ENCODE measurements at regions not wholly inside any gene's neighbourhood (a gene's known extent, or its start where the extent isn't known, plus 50 kb on each side); places are given as distances from the start of the nearest gene placed in this dataset.

DNA sequence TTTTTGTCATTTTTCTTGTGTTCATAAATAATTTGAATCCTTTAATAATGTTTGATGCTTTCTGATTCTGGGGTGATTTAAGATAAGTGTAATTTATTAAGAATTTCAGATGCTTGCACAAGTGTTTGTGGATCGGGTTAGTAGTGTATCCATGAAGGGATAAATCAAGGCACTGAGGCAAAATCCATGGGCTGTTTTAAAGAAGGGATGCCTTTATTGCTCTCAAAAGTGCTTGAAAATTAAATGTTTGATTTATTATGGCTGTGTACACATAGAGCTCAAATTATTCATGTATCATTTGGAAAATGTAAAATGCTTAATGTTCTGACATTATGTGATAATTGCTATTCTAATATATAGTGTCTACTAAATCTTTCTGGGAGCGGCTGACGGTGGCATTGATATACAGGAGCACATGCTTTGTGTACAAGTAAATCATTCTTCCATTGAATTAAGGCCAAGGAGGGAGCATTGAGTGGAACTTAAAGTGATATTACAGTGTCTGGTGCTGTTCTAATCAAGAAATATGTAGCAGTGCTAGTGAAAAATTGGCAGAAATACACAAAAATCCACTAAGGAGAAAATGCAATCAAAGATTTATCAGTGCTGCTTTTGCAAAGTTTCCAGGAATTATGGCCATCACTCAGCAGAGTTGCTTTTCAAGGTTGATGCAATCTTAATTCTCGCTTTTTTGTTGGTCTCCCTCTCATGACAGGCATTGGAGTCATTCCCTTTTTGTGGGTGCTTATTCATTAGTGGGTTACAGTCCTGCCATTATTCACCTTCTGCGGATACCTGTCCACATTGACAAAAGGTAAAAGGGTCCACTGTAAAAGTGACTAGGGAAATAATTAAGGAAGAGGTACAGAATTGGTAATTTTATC, 181.6 kb downstream of the MFSD1 start:
- H3K4me3 ChIP-seq (ENCODE audit: low read depth, low read length) = no peak overlapping the region
- TF ChIP-seq, protein P1, sequence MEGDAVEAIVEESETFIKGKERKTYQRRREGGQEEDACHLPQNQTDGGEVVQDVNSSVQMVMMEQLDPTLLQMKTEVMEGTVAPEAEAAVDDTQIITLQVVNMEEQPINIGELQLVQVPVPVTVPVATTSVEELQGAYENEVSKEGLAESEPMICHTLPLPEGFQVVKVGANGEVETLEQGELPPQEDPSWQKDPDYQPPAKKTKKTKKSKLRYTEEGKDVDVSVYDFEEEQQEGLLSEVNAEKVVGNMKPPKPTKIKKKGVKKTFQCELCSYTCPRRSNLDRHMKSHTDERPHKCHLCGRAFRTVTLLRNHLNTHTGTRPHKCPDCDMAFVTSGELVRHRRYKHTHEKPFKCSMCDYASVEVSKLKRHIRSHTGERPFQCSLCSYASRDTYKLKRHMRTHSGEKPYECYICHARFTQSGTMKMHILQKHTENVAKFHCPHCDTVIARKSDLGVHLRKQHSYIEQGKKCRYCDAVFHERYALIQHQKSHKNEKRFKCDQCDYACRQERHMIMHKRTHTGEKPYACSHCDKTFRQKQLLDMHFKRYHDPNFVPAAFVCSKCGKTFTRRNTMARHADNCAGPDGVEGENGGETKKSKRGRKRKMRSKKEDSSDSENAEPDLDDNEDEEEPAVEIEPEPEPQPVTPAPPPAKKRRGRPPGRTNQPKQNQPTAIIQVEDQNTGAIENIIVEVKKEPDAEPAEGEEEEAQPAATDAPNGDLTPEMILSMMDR (IDR thresholded peaks at IDR 0.05; ENCODE audit: insufficient read depth, low read depth, low read length) = no peak
- no peak for DNase-seq (ENCODE audit: low read depth)

DNA sequence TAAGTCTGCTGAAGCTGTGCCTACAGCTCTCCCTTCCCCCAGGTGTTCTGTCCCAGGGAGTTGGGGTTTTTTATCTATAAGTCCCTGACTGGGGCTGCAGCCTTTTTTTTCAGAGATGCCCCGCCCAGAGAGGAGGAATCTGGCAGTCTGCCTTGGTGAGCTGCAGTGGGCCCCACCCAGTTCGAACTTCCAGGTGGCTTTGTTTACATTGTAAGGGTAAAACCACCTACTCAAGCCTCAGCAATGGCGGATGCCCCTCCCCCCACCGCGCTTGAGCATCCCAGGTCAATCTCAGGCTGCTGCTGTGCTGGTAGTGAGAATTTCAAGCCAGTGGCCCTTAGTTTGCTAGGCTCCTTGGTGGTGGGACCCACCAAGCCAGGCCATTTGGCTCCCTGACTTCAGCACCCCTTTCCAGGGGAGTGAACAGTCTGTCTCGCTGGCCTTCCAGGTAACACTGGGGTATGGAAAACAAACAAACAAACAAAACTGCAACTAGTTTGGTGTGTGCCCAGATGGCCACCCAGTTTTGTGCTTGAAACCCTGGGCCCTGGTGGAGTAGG, 189.4 kb downstream of the MFSD1 start:
- H3K4me3 ChIP-seq (ENCODE audit: low read depth, low read length) = no peak overlapping the region
- TF ChIP-seq, protein P1 (IDR thresholded peaks at IDR 0.05; ENCODE audit: insufficient read depth, low read depth, low read length) = no peak
- DNase-seq (ENCODE audit: low read depth) = no peak

DNA sequence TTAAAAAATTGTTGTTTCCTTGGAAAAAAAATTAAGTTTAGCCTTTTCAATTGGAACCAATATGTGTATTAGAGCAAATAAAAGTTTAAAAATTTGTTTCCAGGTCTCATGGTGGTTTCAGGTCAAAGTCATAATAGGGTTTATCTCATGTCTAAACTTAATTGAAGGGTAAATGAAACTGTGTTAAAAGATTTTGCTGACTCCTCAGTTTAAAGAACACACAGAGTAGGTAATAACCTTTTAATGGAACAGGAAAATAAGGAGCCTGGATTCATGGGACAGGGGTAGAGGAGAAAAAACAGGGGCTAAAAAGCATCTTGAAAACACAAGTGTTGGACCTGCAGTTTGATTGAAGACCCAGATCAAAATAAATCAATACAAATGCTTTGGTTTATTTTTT, 190.6 kb downstream of the MFSD1 start:
- TF ChIP-seq, protein P1 (IDR thresholded peaks at IDR 0.05; ENCODE audit: insufficient read depth, low read depth, low read length) = no peak
- no peak overlapping the region for H3K4me3 ChIP-seq (ENCODE audit: low read depth, low read length)

DNA sequence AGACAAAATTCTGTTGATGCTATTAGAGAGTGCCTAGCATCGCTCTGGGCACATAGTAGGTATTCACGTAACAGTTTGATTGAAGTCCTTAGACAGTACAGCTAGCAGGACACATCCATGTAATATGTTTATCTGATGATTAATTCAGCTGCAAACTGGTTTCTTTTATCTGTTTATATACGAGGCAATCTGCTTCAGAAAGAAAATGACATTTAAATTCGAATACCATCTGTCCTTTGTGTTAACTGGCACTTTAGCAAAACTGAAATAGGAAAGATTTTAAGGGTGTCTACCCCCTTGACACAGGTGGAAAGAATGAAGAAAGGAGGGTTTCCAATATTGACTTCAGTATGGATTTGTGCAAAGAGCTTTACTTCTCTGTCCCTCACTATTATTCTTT, 192.5 kb downstream of the MFSD1 start:
- no peak for DNase-seq (ENCODE audit: low read depth)
- H3K4me3 ChIP-seq (ENCODE audit: low read depth, low read length) = no peak overlapping the region
- TF ChIP-seq, protein P1 (IDR thresholded peaks at IDR 0.05; ENCODE audit: insufficient read depth, low read depth, low read length) = no peak

More for the DNA sequence above, 190.6 kb downstream of the MFSD1 start:
- DNase-seq (ENCODE audit: low read depth) = no peak

DNA sequence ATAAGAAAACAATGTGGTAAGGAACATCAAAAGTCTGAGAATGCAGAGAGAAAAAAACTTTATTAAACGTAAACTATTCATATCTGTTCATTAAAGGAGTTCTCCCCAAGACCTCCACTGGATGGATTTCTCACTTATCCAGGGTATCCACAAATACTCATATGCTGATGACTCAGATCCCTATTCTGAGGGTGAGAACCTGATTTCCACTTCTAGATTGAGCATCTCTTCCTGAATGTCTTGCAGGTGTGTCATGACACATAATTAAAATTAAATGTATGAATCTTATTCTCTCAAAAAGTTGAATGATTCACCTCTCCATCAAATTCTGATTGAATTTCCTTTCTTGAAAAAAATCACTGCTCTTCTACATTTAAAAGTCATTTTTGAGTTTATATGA, 199.9 kb downstream of the MFSD1 start:
- TF ChIP-seq, protein P1 (IDR thresholded peaks at IDR 0.05; ENCODE audit: insufficient read depth, low read depth, low read length) = no peak
- no peak overlapping the region for H3K4me3 ChIP-seq (ENCODE audit: low read depth, low read length)
- no peak for DNase-seq (ENCODE audit: low read depth)

DNA sequence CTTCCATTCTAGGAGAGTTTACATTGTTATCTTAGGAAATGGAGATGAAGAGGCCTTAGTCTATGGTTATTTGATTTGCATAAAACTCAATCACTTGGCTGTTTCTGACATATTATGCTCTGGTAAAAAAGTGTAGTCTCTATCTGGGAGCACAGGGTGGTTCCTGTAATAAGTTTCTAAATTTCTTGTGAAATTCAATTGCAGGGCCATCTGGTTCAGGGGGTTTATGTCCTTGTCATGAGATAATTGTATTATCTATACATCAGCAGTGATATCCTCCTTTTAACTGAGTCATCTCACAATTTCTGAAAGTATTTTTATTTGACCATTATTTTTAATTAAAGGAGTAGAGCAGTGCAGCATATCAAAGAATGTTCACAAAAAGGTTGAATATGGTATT, 203.3 kb downstream of the MFSD1 start:
- DNase-seq (ENCODE audit: low read depth) = no peak
- TF ChIP-seq, protein P1 (IDR thresholded peaks at IDR 0.05; ENCODE audit: insufficient read depth, low read depth, low read length) = no peak
- H3K4me3 ChIP-seq (ENCODE audit: low read depth, low read length) = no peak overlapping the region
